ENCODE measurements at regions not wholly inside any gene's neighbourhood (a gene's known extent, or its start where the extent isn't known, plus 50 kb on each side); places are given as distances from the start of the nearest gene placed in this dataset.

DNA sequence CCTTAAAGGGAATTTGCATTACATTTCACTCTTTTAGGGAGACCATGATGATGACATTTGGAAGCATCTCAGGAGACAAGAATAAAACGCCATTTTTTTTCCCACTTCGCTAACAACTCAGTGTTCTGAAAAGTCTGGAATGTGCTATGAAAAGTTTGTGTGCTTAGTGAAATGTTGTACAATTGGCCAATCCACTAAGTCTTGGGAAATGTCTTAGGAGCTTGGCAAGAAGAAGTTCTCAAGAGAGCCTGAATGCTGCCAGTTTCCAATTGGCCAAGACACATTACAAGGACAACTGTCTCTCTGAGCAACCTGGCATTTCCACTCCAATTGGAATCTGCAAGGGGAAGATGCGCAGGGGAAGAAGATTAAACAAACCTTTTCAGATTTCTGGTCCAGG is 401.8 kb downstream of the RWDD3 start:
- TF ChIP-seq, protein P1, sequence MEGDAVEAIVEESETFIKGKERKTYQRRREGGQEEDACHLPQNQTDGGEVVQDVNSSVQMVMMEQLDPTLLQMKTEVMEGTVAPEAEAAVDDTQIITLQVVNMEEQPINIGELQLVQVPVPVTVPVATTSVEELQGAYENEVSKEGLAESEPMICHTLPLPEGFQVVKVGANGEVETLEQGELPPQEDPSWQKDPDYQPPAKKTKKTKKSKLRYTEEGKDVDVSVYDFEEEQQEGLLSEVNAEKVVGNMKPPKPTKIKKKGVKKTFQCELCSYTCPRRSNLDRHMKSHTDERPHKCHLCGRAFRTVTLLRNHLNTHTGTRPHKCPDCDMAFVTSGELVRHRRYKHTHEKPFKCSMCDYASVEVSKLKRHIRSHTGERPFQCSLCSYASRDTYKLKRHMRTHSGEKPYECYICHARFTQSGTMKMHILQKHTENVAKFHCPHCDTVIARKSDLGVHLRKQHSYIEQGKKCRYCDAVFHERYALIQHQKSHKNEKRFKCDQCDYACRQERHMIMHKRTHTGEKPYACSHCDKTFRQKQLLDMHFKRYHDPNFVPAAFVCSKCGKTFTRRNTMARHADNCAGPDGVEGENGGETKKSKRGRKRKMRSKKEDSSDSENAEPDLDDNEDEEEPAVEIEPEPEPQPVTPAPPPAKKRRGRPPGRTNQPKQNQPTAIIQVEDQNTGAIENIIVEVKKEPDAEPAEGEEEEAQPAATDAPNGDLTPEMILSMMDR (tag by site-specific recombination; IDR thresholded peaks at IDR 0.05), result no peak
- no peak for TF ChIP-seq ZNF114 (tag by site-specific recombination; IDR thresholded peaks at IDR 0.05)

Data from HEK293 (cell line).